ENCODE measurements at regions not wholly inside any gene's neighbourhood (a gene's known extent, or its start where the extent isn't known, plus 50 kb on each side); places are given as distances from the start of the nearest gene placed in this dataset.

DNA sequence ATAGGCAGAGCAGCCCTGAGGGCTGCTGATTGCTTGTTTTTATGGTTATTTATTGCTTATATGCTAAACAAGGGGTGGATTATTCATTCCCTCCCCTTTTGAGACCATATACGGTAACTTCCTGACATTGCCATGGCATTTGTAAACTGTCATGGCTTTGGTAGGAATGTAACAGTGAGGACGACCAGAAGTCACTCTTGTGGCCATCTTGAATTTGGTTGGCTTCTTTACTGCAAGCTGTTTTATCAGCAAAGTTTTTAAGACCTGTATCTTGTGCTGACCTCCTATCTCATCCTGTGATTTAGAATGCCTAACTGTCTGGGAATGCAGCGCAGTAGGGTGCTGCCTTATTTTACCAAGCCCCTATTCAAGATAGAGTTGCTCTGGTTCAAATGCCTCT lies 531.8 kb upstream of the PRMT6 start:
- no peak for TF ChIP-seq CTCF (IDR thresholded peaks at IDR 0.05; ENCODE audit: insufficient read depth, low read length, poor library complexity, severe bottlenecking)
- DNase-seq (ENCODE audit: low read depth) = no peak
- H3K4me3 ChIP-seq (ENCODE audit: low read depth, low read length) = no peak overlapping the region

DNA sequence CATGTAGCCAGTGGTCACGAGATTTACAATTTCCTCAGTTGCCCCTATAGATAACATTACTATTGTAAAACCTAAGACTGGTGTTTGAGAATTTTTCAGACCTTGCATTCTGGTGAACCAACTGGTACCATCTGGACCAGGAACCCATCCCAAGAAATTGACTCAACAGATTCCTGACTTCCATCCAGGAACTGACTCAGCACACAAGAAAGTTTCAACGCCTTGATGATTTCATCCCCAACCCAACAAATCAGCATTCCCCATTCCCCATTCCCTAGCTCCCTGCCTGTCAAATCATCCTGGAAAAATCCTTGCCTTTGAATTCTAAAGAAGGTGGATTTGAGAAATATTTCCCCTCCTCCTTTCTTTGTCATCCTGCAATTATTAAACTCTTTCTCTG lies 529.8 kb upstream of the PRMT6 start:
- no peaks in the 10 kb centered on the region for H3K36me3 ChIP-seq (ENCODE audit: control insufficient read depth, insufficient read depth, low read length)
- H3K4me3 ChIP-seq (ENCODE audit: low read depth, low read length) = no peak overlapping the region
- TF ChIP-seq CTCF (IDR thresholded peaks at IDR 0.05; ENCODE audit: insufficient read depth, low read length, poor library complexity, severe bottlenecking) = no peak
- no peaks in the 10 kb centered on the region for H3K27me3 ChIP-seq (ENCODE audit: control insufficient read depth, insufficient read depth, low read length)
- peak; percentile 31 for DNase-seq (ENCODE audit: low read depth)

More for the DNA sequence above, 531.8 kb upstream of the PRMT6 start:
- Histone ChIP-seq H3K27me3 (ENCODE audit: control insufficient read depth, insufficient read depth, low read length) (no peaks in the 10 kb centered on the region), H3K36me3 (ENCODE audit: control insufficient read depth, insufficient read depth, low read length) (no peaks in the 10 kb centered on the region)

DNA sequence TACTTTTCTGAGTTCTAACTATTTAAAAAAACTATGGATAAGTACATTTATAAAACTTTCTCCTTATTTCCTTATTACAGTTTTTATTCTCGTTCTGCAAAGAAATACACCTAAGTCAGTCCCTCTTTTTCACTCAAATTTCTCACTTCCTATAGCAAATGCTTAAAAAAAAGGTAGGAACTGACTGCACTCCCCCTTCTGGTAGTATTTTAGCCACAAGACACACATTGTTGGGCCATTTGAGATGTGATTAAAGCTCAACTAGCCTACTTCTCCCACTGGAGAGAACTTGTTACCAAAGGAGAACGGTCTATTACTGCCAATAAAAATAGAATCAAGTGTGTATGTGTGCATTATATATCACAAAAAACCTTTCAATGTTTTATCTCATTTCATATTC lies 521.9 kb upstream of the PRMT6 start:
- Histone ChIP-seq H3K4me3 (ENCODE audit: low read depth, low read length) (no peak overlapping the region), H3K27me3 (ENCODE audit: control insufficient read depth, insufficient read depth, low read length) (no peaks in the 10 kb centered on the region), H3K36me3 (ENCODE audit: control insufficient read depth, insufficient read depth, low read length) (no peaks in the 10 kb centered on the region)
- peak; percentile 6 for TF ChIP-seq CTCF (IDR thresholded peaks at IDR 0.05; ENCODE audit: insufficient read depth, low read length, poor library complexity, severe bottlenecking)
- no peak for DNase-seq (ENCODE audit: low read depth)

- no peak for TF ChIP-seq CTCF (IDR thresholded peaks at IDR 0.05; ENCODE audit: insufficient read depth, low read length, poor library complexity, severe bottlenecking)
Observed at GRCh38 chr1:106536741-106537140, 519.7 kb upstream of the PRMT6 start.

GRCh38 chr1:106548726-106549125 lies 507.7 kb upstream of the PRMT6 start:
- no peak overlapping the region for H3K4me3 ChIP-seq (ENCODE audit: low read depth, low read length)
- H3K27me3 ChIP-seq (ENCODE audit: control insufficient read depth, insufficient read depth, low read length) = no peaks in the 10 kb centered on the region
- DNase-seq (ENCODE audit: low read depth) = no peak
- no peaks in the 10 kb centered on the region for H3K36me3 ChIP-seq (ENCODE audit: control insufficient read depth, insufficient read depth, low read length)
- TF ChIP-seq CTCF (IDR thresholded peaks at IDR 0.05; ENCODE audit: insufficient read depth, low read length, poor library complexity, severe bottlenecking) = no peak

More at GRCh38 chr1:106536741-106537140, 519.7 kb upstream of the PRMT6 start:
- DNase-seq (ENCODE audit: low read depth) = no peak
- H3K36me3 ChIP-seq (ENCODE audit: control insufficient read depth, insufficient read depth, low read length) = no peaks in the 10 kb centered on the region
- no peak overlapping the region for H3K4me3 ChIP-seq (ENCODE audit: low read depth, low read length)
- H3K27me3 ChIP-seq (ENCODE audit: control insufficient read depth, insufficient read depth, low read length) = no peaks in the 10 kb centered on the region

- H3K27me3 ChIP-seq (ENCODE audit: control insufficient read depth, insufficient read depth, low read length) = no peaks in the 10 kb centered on the region
- H3K4me3 ChIP-seq (ENCODE audit: low read depth, low read length) = no peak overlapping the region
- no peaks in the 10 kb centered on the region for H3K36me3 ChIP-seq (ENCODE audit: control insufficient read depth, insufficient read depth, low read length)
- TF ChIP-seq CTCF (IDR thresholded peaks at IDR 0.05; ENCODE audit: insufficient read depth, low read length, poor library complexity, severe bottlenecking) = no peak
- DNase-seq (ENCODE audit: low read depth) = no peak
Observed at GRCh38 chr1:106554294-106554693, 502.2 kb upstream of the PRMT6 start.
